GM20000 (cell line): ENCODE measurements at regions not wholly inside any gene's neighbourhood (a gene's known extent, or its start where the extent isn't known, plus 50 kb on each side); places are given as distances from the start of the nearest gene placed in this dataset.
"Not testable (repeated sequence)": the region's sequence is repeated elsewhere in the genome, so short reads cannot be mapped to it uniquely, and the experiment has no call there.

Experiments used
- DNase-seq: peaks from one replicate; pipeline ENCODE4 v3.0.0; 2012; ENCODE audit warnings: low spot score
- TF ChIP-seq, protein P1 (sequence below): IDR thresholded peaks from 2 replicates; pipeline ENCODE4 v1.5.1; 2012; ENCODE audit warnings: mild to moderate bottlenecking, control low read depth; ENCODE audit errors: extremely low read depth, missing control alignments

GRCh38 chr20:48047447-48047846, 262.2 kb upstream of the SULF2 start:
- no peak for DNase-seq
- TF ChIP-seq, protein P1, sequence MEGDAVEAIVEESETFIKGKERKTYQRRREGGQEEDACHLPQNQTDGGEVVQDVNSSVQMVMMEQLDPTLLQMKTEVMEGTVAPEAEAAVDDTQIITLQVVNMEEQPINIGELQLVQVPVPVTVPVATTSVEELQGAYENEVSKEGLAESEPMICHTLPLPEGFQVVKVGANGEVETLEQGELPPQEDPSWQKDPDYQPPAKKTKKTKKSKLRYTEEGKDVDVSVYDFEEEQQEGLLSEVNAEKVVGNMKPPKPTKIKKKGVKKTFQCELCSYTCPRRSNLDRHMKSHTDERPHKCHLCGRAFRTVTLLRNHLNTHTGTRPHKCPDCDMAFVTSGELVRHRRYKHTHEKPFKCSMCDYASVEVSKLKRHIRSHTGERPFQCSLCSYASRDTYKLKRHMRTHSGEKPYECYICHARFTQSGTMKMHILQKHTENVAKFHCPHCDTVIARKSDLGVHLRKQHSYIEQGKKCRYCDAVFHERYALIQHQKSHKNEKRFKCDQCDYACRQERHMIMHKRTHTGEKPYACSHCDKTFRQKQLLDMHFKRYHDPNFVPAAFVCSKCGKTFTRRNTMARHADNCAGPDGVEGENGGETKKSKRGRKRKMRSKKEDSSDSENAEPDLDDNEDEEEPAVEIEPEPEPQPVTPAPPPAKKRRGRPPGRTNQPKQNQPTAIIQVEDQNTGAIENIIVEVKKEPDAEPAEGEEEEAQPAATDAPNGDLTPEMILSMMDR: no peak

DNA sequence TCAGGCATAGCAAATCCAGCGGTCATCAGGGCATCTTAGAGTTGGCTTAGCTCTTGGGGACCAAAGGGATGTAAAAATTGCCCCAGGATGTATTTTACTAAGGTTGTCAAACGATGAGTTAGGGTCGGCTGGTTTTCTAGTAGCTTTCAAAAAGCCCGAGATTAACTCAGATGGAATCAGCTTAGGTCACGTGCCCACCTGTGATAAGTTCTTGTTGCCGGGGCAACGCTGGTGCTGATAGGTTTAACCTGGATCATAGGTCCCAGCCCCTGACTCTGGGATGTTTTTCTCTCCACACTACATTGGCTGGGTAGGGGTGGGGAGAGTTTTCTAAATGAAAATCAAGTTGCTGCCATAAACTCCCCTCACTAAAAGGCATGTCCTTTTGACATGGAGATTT, 257.3 kb upstream of the SULF2 start:
- TF ChIP-seq, protein P1: no peak
- DNase-seq: no peak

DNA sequence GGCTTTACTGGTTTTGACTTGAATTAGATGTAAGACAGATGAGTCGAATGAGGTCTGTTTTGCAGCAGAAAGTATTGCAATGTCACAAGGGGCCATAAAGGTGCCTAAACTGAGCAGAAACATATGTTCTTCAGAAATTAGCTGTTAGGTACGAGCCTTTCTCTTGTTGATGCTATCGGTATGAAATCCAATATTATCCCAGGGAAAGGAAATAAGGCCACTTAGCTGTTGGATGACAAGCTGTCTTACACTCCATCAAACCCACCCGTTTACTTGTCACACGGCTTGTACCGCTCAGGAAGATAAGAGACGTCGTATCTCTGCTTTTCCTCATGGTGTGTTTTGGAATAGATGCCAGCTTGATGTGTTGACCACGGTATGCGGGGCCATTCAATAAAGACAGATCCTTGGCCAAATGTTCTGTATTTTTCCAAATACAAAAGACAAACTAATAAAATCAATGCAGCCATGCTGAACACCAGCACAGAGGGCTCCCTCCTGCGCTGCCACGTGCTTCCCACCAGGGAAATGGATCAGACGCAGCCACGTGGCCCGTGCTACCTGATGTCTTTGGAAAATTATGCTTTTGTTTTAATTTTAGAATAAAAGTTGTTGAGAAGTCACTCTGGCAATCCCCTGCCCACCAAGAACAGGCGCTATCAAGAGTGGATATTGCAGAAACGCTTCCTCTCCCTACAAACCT, 255.9 kb upstream of the SULF2 start:
- DNase-seq: no peak
- TF ChIP-seq, protein P1: no peak

GRCh38 chr20:48040491-48040890, 255.2 kb upstream of the SULF2 start:
- no peak for DNase-seq
- TF ChIP-seq, protein P1: no peak

DNA sequence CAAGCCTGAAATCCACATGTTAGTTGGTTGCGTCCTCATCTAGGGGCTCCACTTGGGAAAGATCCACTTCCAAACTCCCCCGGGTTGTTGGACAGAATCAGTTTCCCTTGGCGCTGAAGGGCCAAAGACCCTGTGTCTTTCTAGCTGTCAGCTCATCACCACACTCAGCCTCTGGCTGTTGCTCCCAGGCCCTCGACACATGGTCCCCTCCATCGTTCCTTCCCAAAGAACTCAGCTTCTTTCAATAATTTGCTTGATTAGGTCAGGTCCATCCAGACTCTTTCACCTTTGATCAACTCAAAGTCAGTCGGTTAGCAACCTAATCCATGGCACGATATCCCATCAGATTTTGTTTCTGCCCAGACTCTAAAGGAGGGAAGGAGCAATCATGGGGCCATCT, 254.8 kb upstream of the SULF2 start:
- TF ChIP-seq, protein P1: no peak
- no peak for DNase-seq

GRCh38 chr20:48039514-48039913, 254.2 kb upstream of the SULF2 start:
- no peak for DNase-seq
- TF ChIP-seq, protein P1: no peak

- TF ChIP-seq, protein P1: no peak
- DNase-seq: no peak
Observed at GRCh38 chr20:48038713-48039112, 253.4 kb upstream of the SULF2 start.

GRCh38 chr20:48037798-48038197, 252.5 kb upstream of the SULF2 start:
- DNase-seq: not testable (repeated sequence)
